Right renal cortex interstitium (tissue), 3 donors: ENCODE measurements at regions not wholly inside any gene's neighbourhood (a gene's known extent, or its start where the extent isn't known, plus 50 kb on each side); places are given as distances from the start of the nearest gene placed in this dataset.

ENCODE experiments used
- DNase-seq, 3 donors: peaks; one replicate each; pipeline ENCODE4 v3.0.0-alpha.2; 2013; ENCODE audit warnings: low read depth in 3 of 3, low spot score in 2 of 3

GRCh38 chr15:95996494-95996893 is 334.0 kb upstream of the NR2F2 start:
- DNase-seq = no peak

GRCh38 chr15:95998935-95999334 is 331.6 kb upstream of the NR2F2 start:
- DNase-seq = no peak

- DNase-seq = no peak
Observed at GRCh38 chr15:96002890-96003859, 327.3 kb upstream of the NR2F2 start.

GRCh38 chr15:96005906-96006305 is 324.6 kb upstream of the NR2F2 start:
- no peak for DNase-seq

DNA sequence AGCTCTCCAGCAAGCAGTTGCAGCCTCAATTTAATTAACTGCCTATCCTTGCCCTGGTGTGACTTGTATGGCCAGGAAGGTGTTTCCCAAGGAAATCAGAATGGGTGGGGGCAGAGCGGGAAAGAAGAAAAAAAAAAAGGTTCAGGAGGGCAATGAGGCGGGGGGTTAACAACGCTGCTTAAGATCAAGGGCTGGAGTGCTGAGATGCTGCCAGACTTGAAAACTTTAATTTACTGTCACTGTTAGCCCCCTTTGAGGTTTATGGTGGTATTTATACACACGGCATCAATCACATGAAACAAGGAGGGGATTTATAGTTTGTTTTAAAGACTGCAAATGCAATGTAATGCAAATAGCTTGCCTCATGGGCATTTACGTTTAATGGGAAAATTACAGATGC is 319.4 kb upstream of the NR2F2 start:
- DNase-seq = peak; percentile 53 to 72 (median 60)

GRCh38 chr15:96014939-96015338 is 315.6 kb upstream of the NR2F2 start:
- no peak for DNase-seq

DNA sequence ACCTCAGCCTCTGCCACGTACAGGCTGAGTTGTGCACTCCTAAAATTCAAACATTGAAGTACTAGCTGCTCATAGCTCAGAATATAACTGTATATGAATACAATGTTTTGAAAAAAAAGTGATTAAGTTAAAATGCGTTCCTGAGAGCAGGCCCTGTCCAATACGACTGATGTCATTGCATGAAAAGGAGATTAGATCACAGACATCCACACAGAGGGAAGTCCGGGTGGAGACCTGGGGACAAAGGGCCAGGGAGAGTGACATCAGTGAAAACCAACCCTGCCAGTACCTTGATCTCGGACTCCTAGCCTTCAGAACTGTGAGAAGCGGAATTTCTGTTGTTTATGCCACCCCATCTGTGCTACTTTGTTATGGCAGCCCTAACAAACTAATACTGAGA is 311.4 kb upstream of the NR2F2 start:
- DNase-seq = no peak

DNA sequence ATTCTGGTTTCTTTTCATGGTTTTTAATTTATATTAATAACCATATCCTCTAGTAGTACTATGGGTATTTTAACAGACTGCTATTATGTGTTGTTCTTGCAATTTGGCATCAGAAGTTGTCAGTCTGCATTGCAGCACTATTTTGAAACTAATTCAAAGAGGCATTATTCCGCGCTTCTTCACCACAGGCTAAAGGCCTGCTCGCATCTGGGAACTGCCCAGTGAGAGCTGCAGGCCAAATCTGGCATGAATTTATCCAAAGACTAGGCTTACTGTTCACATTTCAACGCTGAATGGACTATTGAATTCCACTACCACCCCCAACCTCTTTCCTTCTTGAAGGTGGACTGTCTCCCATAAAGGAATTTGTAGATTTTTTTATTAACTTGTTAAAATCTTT is 310.4 kb upstream of the NR2F2 start:
- no peak for DNase-seq

DNA sequence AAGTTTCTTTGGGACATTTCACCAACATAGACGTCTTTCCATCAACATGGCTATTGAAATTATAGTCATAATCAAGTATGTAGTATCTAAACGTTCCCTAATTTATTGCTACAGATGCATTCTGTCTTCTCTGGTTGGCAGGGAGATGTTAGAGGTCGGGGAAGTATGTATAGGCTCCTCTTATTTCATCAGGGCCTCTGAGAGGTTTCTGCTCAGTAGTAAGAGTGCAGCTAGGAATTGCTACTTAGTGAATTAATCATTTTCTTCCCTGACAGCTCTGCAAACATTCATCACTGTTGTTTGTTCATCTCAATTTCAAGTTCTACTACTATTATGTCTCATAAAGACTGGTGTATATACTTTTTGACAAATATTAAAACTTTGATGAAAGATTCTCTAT is 309.7 kb upstream of the NR2F2 start:
- no peak for DNase-seq

GRCh38 chr15:96023081-96023480 is 307.4 kb upstream of the NR2F2 start:
- no peak for DNase-seq

DNA sequence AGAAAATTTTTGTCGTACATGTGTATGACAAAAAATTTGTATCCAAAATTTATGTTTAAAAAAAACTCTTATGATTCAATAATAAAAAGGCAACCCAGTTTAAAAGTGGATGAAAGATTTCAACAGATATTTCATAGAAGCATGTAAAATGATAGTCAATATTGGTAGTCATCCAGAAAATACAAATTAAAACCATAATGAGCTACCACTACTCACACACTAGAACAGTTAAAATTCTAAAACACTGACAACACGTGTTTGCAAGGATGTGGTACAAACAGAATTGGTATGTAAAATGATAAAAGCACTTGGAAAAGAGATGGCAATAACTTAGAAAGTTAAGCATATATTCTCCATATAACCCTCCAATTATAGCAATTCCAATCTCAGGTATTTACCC is 303.0 kb upstream of the NR2F2 start:
- no peak for DNase-seq

GRCh38 chr15:96028620-96029019 is 301.9 kb upstream of the NR2F2 start:
- no peak for DNase-seq

DNA sequence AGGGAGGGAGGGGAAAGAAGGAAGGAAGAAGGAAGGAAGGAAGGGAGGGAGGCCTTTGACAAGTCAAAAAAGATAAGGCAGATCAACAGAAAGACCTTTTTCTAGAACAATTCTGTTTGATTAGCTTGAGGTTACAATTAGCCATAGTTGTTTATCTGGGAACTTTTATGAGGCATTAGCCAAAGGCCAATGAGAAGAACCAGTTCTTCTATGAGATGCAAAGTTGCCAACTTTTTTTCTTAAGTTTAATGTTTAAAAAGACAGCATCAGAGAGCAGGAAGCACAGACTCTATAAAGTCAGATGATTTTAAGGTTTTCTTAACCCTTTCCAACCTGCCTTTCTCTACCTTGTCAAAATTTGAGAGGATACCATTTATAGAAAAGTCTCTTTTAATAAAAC is 301.3 kb upstream of the NR2F2 start:
- DNase-seq = no peak

DNA sequence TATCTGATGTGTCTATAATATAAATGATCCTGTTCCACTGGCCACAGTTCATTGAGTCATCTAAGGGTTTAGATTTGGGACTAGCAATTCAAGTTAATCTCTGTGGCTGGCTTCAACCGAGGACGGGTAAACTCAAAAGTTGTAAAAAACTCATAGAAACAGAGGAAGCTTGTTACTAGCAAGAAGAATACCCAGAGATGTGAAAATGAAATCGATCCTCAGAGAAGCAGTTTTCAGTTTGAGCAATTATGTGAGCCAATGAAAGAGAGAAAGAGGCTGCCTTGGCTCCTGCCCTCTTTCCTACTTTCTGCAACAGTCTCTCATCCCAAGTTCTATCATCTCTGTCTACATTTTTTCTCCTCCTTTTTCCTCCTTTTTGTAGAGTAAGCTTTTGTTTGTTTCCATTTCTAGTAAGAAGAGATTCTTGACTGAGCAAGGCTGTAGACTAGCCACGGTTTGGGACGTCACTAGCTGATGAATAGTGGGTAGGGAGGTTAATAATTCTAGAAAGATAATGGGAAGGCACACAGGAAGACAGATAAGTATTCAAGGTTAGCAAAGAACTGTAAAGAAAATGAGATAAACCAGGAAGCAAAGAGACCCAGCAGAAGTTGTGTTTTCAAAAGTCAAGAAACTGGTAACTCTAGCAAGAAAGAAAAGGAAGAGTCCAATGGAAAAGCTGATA is 298.9 kb upstream of the NR2F2 start:
- DNase-seq = no peak

DNA sequence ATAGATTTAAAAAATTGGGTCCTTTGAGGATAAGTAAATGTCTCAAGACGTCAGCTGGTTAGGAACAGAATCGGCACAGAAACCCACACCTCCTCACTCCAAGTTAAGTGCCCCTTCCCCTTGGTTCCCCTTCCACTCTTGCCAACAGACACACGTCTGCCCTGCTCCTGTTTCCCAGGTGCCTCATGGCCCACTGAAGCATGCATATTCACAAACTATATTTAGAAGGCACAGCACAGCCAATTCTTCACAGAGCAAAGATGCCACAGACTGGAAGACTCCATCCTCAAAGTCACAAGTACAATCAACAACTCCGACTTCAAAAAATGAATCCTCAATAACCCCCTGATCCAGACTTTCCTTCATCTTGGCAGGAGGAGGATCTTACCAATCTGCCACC is 295.4 kb upstream of the NR2F2 start:
- DNase-seq = no peak

GRCh38 chr15:96035635-96036034 is 294.9 kb upstream of the NR2F2 start:
- no peak for DNase-seq

GRCh38 chr15:96037584-96037983 is 292.9 kb upstream of the NR2F2 start:
- DNase-seq = no peak

DNA sequence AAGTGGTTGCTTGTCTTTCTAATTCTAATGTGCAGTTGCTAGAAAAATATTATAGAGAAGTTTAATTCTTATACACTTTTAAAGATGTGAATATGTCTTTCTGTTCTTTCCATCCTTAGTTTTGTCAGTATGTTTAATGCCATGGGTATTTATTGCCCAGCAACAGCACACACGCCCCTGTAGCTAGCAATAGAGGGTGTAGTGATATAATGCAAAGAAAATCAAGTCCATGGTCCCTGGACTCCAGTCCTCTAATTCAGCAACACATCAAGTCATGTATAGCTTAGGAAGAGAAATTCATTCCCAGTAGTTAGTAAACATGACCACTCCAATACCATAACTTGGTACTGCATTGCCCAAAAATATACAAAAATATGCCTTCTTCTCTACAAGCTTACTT is 292.4 kb upstream of the NR2F2 start:
- DNase-seq = no peak

DNA sequence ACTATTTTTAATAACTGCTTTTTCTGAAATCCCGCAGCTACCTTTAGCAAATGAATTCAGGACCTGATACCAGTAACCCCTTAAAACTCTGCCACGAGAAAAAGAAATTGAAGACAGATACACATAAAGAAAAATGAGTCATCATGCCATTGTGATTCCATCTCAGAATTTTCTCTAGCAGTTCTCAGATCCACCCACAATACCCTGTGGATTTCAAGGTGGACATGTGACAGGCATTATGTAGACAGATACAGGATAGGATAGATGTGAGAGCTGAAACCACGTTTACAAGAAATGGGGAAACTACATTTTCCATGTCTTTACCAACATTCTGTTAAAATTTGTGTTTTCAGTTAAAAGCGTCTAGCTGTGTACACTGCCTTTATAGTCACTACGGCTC is 291.9 kb upstream of the NR2F2 start:
- DNase-seq = no peak

DNA sequence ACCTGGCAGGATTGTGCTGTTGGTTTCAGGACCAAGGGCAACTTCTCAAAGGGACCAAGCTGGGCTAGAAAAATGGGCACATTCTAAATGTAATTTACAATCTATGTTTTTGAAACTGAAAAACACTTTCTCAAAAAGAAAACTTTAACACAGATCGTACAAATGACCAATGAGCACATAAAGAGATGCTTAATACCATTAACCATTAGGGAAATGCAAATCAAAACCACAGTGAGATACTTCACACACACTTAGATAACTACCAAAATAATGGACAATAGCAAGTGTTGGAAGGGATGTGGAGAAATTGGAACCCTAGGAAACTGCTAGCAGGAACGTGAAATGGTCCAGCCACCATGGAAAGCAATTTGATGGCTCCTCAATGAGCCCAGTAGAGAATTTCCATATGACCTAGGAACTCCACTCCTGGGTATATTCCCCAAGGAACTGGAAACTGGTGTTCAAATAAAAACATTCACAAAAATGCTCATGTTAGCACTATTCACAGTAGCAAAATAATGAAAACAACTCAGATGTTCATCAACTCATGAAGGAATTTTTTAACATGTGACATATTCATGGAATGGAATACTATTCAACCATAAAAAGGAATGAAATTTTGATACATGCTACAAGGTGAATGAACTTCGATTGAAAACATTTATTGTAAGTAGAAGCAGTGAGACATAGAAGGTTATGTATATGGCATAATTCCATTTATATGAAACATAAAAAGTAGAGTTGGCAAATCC is 288.3 kb upstream of the NR2F2 start:
- no peak for DNase-seq

GRCh38 chr15:96042734-96043224 is 287.7 kb upstream of the NR2F2 start:
- no peak for DNase-seq
